Left hindlimb (tissue), 1 donor: ENCODE measurements at regions not wholly inside any gene's neighbourhood (a gene's known extent, or its start where the extent isn't known, plus 50 kb on each side); places are given as distances from the start of the nearest gene placed in this dataset.

ENCODE experiments used
- DNase-seq: peaks from one replicate; pipeline ENCODE4 v3.0.0-alpha.2; 2018

DNA sequence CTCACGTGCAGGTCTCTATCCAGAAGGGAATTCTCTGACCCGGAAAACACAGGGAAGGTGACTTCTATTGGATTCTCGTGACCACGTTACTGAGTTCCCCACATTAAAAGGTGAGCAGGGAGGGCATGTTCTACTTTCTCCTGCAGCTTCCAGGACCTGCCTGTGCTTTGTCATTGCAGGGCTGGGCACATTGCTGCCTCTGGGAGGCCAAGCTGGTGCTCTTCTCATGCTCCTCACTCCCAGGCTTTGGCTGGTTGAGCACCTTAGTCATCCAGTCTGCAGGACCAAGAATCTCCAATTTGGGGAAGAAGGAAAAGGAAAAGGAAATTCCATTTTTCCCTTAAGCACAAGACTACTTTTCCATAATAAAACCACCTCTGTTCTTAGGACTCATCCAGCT, 86.5 kb upstream of the TMEM72 start:
- DNase-seq = no peak

DNA sequence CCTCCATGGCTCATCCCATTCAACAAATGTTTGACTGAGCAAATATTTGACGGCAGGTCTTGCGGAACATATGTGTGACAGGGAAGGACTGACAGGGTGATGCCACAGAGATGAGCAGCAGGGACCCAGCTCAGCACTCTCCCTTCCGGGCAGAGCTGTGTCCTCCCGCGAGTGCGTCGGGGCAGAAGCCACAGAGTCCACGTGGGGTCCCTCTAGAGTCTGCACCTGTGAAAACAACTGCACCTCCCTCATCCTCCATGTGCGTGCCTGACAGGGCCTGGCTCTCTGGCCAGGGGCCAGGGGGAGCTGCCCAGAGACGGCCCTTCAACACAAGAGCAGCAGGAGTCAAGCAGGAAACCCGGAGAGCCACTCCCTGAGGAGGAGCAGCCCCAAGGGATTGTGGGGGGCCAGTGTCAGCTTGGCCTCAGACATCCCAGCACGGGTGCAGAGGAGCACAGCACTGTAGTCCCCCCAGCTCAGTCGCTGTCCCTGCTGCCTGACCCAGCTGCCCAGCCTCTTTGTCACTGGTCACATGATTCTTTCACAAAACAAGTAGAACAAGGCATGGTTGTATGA, 83.6 kb upstream of the TMEM72 start:
- no peak for DNase-seq

DNA sequence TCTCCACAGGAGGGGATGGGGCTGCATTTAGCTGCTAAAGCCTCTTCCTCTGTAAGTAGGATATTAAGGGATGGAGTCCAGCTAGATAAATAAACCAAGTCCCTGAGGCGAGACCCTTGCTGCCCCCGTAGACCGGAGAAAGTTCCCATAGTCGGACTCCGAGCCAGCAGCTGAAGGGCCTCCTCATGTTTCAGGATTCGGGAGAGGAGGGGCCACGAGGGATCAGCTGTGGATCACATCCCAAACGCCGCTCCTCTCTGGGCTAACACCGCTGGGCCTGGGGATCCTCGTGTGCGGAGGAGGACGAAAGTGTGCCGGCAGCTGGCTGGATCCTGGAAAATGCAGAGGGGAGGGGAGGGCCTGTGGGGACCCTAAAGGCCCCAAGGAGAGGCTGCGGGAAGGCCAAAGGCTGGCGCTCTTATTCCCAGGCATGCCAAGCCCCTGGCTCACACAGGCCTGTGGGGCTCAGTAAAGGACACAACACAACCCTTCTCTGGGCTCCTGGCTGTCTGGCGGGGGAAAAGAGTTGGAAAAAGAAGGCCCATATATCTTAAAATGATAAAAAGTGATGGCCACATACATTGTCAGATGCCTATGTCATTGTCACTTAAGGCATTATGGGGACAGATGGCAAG, 82.5 kb upstream of the TMEM72 start:
- DNase-seq = peak; percentile 87

DNA sequence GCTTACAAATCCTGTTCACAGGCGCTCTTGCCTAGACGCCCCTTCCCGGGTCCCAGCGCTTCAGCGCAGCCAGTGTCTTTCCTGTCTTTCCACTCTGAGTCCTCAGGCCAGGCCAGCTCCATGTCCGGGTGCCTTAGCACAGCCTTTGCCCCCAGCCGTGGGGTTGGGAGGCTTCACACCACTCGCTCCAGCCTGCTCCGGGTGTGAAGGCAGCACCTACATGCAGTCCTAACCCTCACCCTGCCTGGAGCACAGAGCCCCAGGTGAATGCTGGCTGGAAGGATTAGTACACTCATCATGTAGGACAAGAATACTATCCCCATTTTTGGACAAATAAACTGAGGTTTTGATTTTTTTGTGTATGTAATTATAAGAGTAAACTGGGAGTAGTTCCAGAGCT, 81.7 kb upstream of the TMEM72 start:
- no peak for DNase-seq

DNA sequence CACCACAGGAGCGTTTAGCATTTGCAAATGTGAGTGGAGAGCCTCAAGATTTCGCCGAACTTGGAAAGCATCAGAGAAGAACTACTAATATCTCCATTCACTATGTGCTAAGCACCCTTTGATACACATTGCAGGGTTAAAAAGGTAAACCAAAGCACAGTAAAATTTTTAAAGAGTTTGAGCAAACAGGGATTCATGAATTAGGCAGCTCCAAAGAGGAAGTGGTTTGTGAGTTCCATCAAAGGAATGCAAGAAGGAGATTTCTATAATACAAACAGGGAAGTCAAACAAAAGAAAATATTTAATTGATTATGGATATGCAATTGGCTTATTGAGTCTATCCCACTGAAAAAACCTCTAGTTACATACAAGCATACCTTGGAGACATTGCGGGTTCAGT, 81.1 kb upstream of the TMEM72 start:
- DNase-seq = no peak

DNA sequence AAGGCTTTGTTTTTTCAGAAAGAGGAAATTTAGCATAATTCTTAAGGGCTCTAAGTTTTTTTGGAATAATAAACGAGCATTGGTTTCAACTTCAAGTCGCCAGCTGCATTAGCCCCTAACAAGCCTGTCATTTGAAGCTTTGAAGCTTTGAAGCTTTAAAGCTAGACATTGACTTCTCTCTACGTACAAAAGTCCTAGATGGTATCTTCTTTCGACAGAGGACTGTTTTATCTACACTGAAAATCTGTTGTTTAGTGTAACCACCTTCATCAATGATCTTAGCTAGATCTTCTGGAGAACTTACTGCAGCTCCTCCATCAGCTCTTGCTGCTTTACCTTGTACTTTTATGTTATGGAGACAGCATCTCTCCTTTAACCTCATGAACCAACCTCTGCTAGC, 79.6 kb upstream of the TMEM72 start:
- DNase-seq = no peak

DNA sequence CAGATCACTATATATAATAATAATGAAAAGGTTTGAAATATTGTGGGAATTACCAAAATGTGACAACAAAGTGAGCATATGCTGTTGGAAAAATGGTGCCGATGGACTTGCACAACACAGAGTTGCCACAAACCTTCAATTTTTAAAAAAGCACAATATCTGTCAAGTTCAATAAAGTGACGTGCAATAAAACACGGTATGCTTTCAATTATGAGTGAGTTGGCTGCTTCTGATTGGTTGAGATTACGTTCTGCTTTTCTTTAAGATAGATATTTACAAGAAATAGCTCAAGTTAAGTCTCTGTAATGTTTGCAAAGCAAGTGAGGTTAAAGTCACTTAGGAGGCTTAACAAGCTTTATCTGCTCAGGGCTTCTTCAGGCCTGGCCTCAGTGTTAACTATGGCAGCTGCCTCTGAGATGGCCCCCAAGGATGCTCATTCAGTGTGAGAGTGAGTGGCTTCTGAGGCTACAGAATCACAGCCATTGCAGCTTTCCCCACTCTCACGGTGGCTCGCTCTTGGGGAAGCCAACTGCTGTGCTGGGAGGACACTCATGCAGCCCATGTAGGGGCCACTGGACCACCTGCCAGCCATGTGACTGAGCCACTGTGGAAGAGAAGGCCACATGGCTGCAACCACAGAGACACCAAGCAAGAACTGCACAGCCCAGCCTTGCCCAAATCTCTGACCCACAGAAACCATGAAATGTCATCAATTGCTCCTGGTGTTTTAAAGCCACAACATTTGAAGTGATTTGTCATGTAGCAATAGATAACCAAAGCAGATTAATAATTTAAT, 78.3 kb upstream of the TMEM72 start:
- no peak for DNase-seq

DNA sequence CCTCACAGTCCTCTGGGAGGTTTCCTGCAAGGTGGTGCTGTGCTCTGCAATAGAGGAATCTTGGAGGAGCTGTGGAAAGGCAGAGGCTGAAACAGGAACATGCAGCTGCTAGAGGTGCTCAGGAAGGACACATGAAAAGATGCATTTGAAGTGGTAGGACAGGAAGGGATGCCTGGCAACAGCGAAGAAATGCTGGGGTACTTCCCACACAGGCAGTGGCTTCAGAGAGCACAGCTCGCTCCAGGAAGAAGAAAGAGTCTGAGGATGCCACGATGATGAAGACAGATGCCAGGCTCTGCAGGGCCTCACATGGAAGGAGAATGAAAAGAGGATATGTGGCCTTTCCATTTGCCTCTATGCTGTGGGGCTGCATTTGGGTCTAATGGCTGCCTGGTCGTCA, 77.0 kb upstream of the TMEM72 start:
- DNase-seq = no peak

DNA sequence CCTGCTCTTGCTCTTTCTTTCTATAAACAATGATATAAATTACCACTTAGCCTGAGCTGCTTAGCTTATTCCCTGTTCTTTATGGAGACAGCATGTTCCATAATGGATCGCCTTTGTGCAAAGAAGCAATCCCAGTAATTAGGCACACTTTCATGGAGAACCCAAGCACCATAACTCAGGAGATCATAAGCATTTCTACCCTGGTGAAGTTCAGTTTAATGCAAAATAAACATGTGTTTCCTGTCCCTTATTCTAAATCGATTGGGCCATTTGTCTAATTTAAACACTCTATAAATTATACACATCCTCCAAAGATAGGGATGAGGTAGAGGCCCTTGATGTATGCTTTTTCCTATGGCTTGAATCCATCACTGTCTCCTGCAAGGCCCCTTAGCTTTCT, 75.8 kb upstream of the TMEM72 start:
- no peak for DNase-seq

DNA sequence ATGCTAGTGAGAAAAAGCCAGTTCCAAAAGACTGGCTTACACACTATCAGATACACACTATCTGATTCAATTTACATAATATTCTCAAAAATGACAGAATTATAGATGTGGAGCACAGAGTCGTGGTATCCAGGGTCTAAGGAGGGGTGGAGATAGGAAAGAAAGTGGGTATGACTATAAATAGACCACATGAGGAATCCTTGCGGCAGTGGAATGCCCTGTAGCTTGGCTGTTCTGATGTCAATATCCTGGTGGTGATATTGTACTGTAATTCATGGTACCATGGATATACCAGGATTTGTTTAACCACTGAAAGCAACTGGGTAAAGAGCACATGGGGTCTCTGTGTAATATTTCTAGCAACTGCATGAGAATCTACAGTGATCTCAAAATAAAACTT, 67.7 kb upstream of the TMEM72 start:
- DNase-seq = no peak

DNA sequence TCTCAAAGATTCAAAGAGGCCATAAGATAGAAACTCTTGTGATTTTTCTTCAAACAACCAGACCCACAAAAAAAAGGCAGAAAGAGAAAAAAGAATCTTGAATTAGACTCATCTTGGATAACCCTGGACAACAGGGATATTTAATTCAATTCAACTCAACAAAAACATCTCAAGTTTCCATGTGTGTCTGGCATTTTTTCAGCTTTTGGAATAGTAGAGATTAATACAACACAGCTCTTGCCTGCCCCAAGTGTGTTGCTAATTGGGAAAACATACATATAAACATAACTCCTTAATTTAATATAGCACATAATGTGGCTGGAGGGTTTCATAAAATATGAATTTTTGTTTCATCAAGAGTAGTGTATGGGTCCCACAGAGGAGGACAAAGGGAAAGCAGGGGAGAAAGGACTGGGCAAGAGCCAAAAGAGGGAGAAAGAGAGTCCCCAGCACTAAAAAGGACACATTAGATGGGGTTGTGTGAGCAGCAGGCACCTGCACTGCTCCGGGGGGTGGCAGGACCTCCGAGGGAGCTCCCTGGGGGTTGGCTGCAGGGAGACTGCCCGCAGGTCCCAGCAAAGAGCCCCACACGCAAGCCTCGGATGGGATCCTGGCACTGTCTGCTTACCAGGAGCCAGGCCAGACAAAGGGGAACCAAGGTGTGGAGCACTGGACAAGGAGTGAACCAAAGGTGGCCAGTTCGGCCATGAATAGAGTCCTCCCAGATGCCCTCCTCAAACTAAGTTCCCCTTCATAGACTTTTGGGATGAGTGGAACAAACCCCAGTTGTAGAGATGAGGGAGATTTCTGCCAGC, 65.6 kb upstream of the TMEM72 start:
- DNase-seq = no peak

DNA sequence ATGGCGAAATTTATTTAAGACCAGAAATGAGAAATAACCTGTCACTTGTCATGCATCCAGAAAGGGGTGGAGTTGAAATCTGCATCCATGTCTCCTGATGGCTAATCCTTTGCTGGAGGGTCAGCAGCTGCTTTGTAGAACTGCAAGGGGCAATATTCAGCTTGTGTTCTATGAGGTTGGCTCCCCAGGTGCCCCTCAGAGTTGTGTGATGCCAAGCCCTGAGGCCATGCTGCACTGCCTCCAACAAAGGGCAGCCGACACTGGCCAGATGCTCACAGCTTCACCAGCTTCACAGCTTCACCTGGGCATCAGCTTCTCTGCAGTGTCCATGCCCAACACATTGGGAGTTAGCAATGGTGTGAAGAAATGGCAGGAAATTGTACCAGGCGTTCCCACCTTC, 64.0 kb upstream of the TMEM72 start:
- DNase-seq = no peak

DNA sequence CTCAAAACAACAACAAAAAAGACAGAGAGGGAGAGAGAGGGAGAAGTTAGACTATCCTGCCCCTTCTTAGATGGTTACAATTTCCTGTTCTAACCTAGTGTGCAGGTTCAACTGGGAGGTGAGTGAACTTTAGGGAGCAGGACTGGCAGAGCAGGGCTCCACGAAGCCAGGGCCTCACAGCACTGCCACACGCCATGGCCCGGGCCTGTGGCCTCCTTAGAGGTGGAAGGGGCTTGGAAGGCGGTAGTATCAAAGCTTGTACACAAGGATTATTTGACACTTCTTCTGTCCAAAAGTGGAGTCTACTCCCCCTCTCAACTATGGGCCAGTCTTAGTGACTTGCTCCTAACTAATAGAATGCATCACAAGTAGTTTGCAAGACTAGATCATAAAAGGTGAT, 62.9 kb upstream of the TMEM72 start:
- no peak for DNase-seq

DNA sequence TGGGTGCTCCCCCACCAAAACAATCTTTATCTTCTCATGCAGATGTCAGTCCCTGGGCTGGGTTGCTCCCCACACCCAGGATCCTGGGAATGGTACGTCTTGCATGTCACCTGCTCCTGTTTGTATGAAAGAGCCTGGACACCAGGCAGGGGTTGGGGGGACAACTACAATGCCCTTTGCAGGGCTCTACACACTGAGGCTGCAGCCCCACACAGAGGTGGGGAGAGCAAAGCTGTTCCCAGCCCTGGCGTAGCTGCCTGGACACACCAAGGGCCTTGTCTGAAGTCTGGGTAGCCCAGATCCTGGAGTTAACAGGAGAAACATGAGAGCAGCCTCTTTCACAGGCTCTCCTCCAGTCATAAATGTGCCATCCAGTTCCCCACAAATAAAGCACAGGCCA, 61.2 kb upstream of the TMEM72 start:
- DNase-seq = no peak

DNA sequence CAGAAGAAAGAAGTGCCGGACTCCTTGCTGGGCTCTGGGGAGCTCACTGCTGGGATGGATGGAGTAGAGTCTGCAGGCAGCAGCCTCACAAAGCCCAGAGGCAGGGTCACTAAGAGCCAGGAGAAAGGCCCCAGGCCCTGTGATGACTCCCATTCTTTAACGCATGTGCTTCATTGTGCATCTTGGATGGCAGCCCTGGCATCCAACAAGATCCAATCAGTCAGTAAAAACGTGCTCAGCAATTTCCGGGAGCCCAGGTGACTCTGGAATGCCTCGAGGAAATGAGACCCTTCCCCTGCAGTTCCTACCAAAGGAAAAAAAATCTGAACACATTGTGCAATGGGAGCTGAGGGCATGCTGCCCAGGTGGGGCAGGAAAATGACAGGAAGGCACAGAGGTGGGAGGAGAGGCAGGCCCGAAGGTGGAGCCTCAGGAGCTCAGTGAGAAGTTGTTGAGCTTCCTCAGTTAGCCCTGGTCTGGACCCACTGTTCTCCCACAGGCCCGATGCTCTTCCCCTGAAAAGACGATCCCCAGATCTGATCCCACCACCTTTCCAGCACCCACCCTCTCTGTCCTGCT, 60.7 kb upstream of the TMEM72 start:
- no peak for DNase-seq

DNA sequence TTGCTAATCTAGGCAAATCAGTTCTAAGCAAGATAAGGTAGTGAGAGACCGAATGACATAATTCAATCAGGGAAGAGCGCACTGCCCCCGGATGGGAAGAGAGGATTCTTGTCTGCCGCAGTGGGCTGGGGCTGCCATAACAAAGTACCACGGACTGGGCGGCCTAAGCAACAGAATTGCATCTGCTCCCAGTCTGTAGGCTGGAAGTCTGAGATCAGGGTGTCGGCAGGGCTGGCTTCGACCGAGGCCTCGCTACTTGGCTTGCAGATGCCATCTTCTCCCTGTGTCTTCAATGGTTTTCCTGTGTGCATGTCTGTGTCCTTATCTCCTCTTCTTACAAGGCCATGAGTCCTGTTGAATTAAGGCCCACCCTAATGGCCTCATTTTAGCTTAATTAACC, 59.7 kb upstream of the TMEM72 start:
- DNase-seq = no peak

DNA sequence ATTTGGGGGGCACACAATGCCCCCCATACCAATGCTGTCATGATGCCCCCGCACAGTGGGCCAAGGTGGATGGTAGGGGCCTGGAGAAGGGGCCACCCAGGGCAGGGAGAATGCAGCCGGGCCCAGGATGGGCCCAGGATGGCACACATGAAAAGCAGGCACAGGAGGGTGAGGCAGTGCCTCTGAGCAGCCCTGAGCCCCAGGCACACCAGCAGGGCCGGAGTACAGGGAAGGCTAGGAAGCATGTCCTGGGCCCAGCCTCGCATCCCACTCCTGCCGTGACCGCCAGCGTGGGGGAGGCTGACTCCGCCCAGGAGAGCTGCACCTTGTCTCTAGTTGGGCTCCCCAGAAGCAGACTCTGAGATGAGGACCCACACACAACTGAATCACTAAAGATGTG, 59.3 kb upstream of the TMEM72 start:
- DNase-seq = no peak

DNA sequence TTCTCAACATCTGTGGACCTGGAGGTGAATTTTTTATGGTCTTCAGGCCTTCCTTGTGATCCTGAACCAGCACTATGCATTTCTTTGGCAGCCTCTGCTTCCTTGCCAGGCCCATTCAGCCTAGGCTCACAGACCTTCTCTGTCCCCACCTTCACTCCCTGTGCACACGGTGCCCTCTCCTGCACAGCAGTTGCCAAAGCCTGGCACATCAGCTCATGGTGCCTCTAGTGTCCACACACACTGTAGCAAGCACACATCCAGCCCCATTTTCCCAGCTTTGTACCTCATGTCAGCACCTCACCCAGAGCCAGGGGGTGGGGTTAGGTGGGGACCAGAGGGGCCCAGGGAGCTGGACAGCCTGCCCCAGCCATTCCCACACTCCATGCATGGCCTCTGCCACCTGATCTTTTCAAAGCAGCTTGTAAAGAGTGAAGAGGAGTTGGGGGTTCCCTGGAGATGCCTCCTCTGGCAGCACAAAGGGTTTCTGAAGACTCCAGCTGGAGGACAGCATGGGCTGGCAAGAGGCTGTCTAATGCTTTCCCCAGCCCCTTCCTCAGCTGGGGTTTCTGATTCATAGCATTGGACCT, 57.9 kb upstream of the TMEM72 start:
- no peak for DNase-seq

DNA sequence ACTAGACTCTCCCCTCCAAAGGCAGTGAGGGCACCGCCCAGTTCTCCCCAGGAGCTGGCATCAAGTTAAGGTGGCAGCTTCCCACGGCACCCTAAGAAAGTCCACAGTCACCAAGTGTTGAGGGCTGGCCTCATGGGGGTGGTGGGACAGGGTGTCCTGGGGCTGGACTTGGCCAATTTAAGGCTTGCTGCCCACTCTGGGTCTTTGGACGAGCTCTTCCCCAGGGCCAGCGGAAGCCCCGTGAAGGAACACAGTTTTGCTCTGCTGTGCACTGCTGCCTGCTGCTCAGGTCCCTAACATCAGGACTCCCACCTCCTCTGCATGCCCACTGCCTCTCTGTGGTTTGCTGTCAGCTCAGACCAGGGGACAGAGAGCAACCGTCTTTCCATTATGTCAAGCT, 57.3 kb upstream of the TMEM72 start:
- DNase-seq = no peak

DNA sequence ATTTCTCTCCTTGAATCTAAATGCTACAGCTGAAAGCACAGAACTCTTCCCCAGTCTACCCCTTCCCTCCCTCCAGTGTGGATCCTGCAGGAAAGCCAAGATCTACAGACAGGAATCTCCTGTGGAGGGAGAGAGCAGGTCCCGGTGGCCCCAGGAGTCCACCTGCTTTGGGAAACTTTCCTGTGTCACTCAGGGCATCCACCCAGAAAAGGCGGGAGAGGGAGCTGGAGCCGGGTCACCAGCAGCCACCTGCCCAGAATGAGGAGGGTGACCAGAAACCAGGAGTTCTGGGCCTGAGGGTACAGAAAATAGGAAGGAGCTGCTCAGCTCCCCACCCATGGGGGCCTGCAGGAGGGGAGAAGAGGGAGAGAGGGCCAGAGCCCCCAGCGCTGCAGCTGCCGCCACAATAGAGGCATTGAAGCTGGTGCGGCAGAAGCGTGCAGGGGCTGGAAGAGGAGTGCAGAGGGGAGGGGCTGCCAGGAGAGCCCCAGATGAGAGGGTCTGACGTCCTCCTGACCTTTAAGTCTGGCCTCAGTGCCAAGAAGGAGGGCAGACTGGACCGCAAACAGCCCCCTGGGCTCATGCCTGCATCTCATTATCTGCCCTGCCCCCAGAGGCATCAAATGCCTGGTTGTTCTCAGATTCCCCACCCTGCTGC, 56.3 kb upstream of the TMEM72 start:
- DNase-seq = no peak

DNA sequence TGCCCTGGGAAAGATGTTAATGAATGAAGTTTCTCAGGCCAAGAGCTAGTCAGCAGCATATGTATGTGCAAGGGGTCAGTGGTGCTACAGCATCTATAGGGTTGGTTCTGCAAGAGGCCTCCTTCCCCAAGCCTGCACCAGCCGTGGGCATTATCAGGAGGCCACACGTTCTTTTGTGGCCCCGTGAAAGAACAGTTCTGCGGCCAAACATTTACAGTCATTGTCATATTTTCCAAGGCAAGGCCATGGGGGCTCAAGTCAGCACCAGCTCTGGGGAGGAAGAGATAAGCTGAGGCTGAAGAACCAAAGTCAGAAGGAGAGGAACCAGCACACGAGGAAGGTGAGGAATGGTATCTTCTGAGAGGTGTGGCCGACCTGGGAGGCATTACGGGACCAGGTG, 54.4 kb upstream of the TMEM72 start:
- DNase-seq = no peak

DNA sequence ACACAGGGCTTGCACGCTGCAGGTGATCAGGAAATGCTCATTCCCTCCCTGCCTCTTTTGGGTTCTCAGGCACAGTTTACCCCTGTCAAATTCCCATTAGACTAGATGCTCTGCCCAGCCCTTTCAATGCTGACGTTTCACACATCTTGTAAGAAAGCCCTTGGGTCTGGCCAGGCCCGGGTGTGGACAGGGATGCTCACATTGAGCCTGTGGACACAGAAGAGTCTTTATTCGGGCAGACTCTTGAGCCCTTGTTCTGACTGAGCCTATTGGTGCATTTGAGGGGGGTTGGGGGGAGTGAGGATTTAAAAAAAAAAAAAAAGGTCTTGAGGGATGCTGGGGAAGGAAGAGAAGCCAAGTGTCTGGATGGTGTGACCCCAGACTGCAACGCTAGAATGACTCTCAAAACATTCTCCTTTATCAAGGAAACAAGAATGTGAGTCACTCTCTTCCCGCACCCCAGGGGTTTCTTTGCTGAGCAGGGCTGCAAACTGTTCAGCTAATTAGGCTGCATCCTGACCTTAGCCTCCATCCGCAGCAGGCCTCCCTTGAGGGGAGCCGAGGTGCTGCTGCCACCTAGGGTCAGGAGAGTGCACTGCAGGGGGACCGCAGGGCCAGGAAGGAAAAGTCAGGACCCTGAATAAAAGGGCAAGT, 53.6 kb upstream of the TMEM72 start:
- DNase-seq = peak; percentile 79
